HepG2 (cell line): ENCODE measurements at regions not wholly inside any gene's neighbourhood (a gene's known extent, or its start where the extent isn't known, plus 50 kb on each side); places are given as distances from the start of the nearest gene placed in this dataset.

Experiments used
- ATAC-seq: fragments of 200-7000 bp; cut with Tn5 transposase; 3 replicates; pipeline ENCODE4 v1.9.1; 2020; ENCODE audit warnings: mild to moderate bottlenecking, moderate library complexity
- BruUV-seq: library from RNA; stranded (reverse); fragments of 400-500 nt; replicated peaks from 2 replicates; lab custom pipeline; 2021; lab: Mats Ljungman, UMichigan
- CTCF ChIA-PET: fragments of 300-600 bp; formaldehyde crosslinking; extraction: SDS; loops from one replicate; lab custom pipeline; 2021; ENCODE audit warnings: low total read pairs, inconsistent platforms, low intra/inter-chr PET ratio; lab: Yijun Ruan, JAX
- POLR2A ChIA-PET: fragments of 350-600 bp; sonication (Branson Sonifier 250); formaldehyde crosslinking; loops from one replicate; lab custom pipeline; 2020; ENCODE audit warnings: antibody characterized with exemption, inconsistent platforms; lab: Yijun Ruan, JAX
- DNase-seq: peaks from one replicate; pipeline ENCODE4 v3.0.0-alpha.2; 2015; ENCODE audit warnings: low spot score
- FAIRE-seq: peaks from 3 replicates; lab custom pipeline; 2011; peaks lifted over from hg19 to GRCh38; lab: Jason Lieb, UNC
- H2AFZ ChIP-seq: one replicate; pipeline ENCODE4 v1.6.1; 2011; ENCODE audit warnings: low read length, inconsistent platforms
- H3K27ac ChIP-seq: fragments of 300-600 bp; 3 replicates; pipeline ENCODE4 v1.8.0; 2011; ENCODE audit warnings: mixed run types, mild to moderate bottlenecking, mixed read lengths, low read length, inconsistent platforms; ENCODE audit not compliant: insufficient read depth; ENCODE audit errors: extremely low read length
- H3K27me3 ChIP-seq, 2 experiments: fragments of 200-600 bp in 1 of 2; 2 replicates in 1 of 2; 3 replicates in 1 of 2; pipeline versions ENCODE4 v1.6.0 to v1.8.0; 2011; ENCODE audit warnings: low read length in 2 of 2, mild to moderate bottlenecking in 2 of 2, moderate library complexity in 2 of 2, inconsistent platforms in 1 of 2; ENCODE audit not compliant: insufficient read depth in 2 of 2, control insufficient read depth in 1 of 2
- H3K36me3 ChIP-seq, 2 experiments: fragments of 200-600 bp in 1 of 2; replicated peaks in 1 of 2; 2 replicates in 1 of 2; 3 replicates in 1 of 2; pipeline versions ENCODE4 v1.5.1 to v1.8.0; 2011; ENCODE audit warnings: low read length in 2 of 2, inconsistent platforms in 1 of 2; ENCODE audit not compliant: insufficient read depth in 2 of 2, control insufficient read depth in 1 of 2
- H3K4me1 ChIP-seq: 2 replicates; pipeline ENCODE4 v1.5.1; 2012; ENCODE audit warnings: low read length, inconsistent platforms; ENCODE audit not compliant: insufficient read depth
- H3K4me2 ChIP-seq: 2 replicates; pipeline ENCODE4 v1.6.0; 2011; ENCODE audit warnings: low read depth, low read length, inconsistent platforms
- H3K4me3 ChIP-seq, 3 experiments: fragments of 200-600 bp in 1 of 3; sonication (generic), shearing (Covaris generic) in 1 of 3; replicated peaks in 1 of 3; 2 replicates each; pipeline ENCODE4 v1.5.1; 2011 to 2016; ENCODE audit warnings: low read length in 3 of 3, inconsistent platforms in 2 of 3, low read depth in 2 of 3, mild to moderate bottlenecking in 2 of 3, control low read depth in 1 of 3, mixed read lengths in 1 of 3; ENCODE audit not compliant: insufficient read depth in 1 of 3
- H3K79me2 ChIP-seq: one replicate; pipeline ENCODE4 v1.6.1; 2011; ENCODE audit warnings: low read length, inconsistent platforms; ENCODE audit not compliant: insufficient read depth
- H3K9ac ChIP-seq: 2 replicates; pipeline ENCODE4 v1.6.0; 2011; ENCODE audit warnings: mild to moderate bottlenecking, low read depth, low read length, inconsistent platforms; ENCODE audit not compliant: insufficient read depth
- H3K9me3 ChIP-seq: 2 replicates; pipeline ENCODE4 v1.5.1; 2012; ENCODE audit warnings: mild to moderate bottlenecking, low read length
- H4K20me1 ChIP-seq: 2 replicates; pipeline ENCODE4 v1.6.0; 2011; ENCODE audit warnings: inconsistent platforms, mild to moderate bottlenecking, low read length, moderate library complexity; ENCODE audit not compliant: insufficient read depth
- JUND ChIP-seq: sonication (generic); formaldehyde crosslinking; IDR thresholded peaks from 2 replicates; pipeline ENCODE4 v1.8.0; 2022; ENCODE audit warnings: mild to moderate bottlenecking, missing genetic modification reagents
- MEF2D ChIP-seq: sonication (generic); formaldehyde crosslinking; IDR thresholded peaks from 2 replicates; pipeline ENCODE4 v1.5.1; 2020; ENCODE audit warnings: mild to moderate bottlenecking, missing genetic modification reagents
- NRL ChIP-seq: sonication (generic); formaldehyde crosslinking; IDR thresholded peaks from 2 replicates; pipeline ENCODE4 v1.5.0; 2020; ENCODE audit warnings: missing genetic modification reagents, mild to moderate bottlenecking, moderate library complexity, borderline replicate concordance
- SMAD1 ChIP-seq: sonication (generic); formaldehyde crosslinking; IDR thresholded peaks from 2 replicates; pipeline ENCODE4 v1.4.0; 2020; ENCODE audit warnings: missing genetic modification reagents, low read depth, mild to moderate bottlenecking, borderline replicate concordance
- ZNF230 ChIP-seq: sonication (generic); formaldehyde crosslinking; IDR thresholded peaks from 2 replicates; pipeline ENCODE4 v1.4.0; 2020; ENCODE audit warnings: mild to moderate bottlenecking, missing genetic modification reagents
- ZNF24 ChIP-seq: fragments of 450-650 bp; IDR thresholded peaks from 2 replicates; pipeline ENCODE4 v1.6.1; 2017; ENCODE audit warnings: antibody characterized with exemption, mild to moderate bottlenecking
- ZNF772 ChIP-seq: sonication (generic); formaldehyde crosslinking; IDR thresholded peaks from 2 replicates; pipeline ENCODE4 v1.5.0; 2020; ENCODE audit warnings: mild to moderate bottlenecking, missing genetic modification reagents
- WGBS: methylation state at CpG from one replicate; pipeline ENCODE4 v1.1.6; 2017; ENCODE audit warnings: low lambda C conversion rate; 5-methylcytosine and 5-hydroxymethylcytosine counted together
- in situ Hi-C: cut with HindIII; loops from 2 replicates; pipeline ENCODE4 v1.10.0; 2017; ENCODE audit warnings: low pct_unique_long_range_greater_than_20kb; ENCODE audit not compliant: extremely low pct_ligation_motif_present
- intact Hi-C: fragments of 100-400 bp; cut with micrococcal nuclease; formaldehyde crosslinking; loops from one replicate; pipeline ENCODE4 v1.10.0; 2022; ENCODE audit not compliant: unreplicated experiment
- TF ChIP-seq, protein P1 (sequence below): sonication (generic); formaldehyde crosslinking; IDR thresholded peaks from 2 replicates; pipeline ENCODE4 v1.4.0; 2020; ENCODE audit warnings: mild to moderate bottlenecking, missing genetic modification reagents
- TF ChIP-seq, protein P2 (sequence below): sonication (generic); formaldehyde crosslinking; IDR thresholded peaks from 2 replicates; pipeline ENCODE4 v1.5.1; 2020; ENCODE audit warnings: missing genetic modification reagents, mild to moderate bottlenecking, borderline replicate concordance
- TF ChIP-seq, protein P3 (sequence below): sonication (generic); formaldehyde crosslinking; IDR thresholded peaks from 2 replicates; pipeline ENCODE4 v1.4.0; 2020; ENCODE audit warnings: mild to moderate bottlenecking, missing genetic modification reagents

DNA sequence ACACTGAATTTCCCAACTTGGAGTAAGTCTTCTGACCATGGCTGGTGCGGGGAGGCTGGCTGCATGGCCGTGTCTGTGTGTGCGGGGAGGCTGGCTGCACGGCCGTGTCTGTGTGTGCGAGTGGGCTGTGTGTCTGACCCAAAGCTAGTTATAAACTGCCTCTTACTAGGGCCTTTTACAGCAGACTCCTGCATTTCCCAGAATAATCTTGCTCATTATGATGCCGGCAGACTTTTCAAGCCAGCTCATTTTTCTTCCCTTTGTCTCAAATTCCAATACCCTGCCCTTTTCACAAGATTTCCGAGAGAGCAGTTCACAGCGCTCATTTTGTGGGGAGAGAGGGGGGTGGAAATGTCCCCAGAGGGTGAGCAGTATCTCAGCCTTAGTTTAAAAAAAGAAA lies 470.7 kb upstream of the BRINP1 start:
- Histone ChIP-seq H3K4me2 (no peak overlapping the region), H4K20me1 (no peaks in the 10 kb centered on the region), H3K4me3 (no peak overlapping the region), H2AFZ (no peak overlapping the region), H3K4me1 (no peaks in the 10 kb centered on the region), H3K79me2 (no peaks in the 10 kb centered on the region), H3K27me3 (no peaks in the 10 kb centered on the region), H3K9me3 (no peaks in the 10 kb centered on the region), H3K9ac (no peak overlapping the region), H3K27ac (no peak overlapping the region), H3K36me3 (no peaks in the 10 kb centered on the region)
- ATAC-seq (no peak), DNase-seq (no peak), FAIRE-seq (no peak)
- in situ Hi-C loops (no loop called here), intact Hi-C loops (no loop called here)
- WGBS: 16% methylated on average over 9 of the region's 9 CpGs
- TF ChIP-seq ZNF772 (CRISPR knock-in tag) (no peak), ZNF24 (no peak), NRL (CRISPR knock-in tag) (no peak), JUND (CRISPR knock-in tag) (no peak), ZNF230 (CRISPR knock-in tag) (no peak), SMAD1 (CRISPR knock-in tag) (no peak), MEF2D (CRISPR knock-in tag) (no peak)
- TF ChIP-seq, protein P1, sequence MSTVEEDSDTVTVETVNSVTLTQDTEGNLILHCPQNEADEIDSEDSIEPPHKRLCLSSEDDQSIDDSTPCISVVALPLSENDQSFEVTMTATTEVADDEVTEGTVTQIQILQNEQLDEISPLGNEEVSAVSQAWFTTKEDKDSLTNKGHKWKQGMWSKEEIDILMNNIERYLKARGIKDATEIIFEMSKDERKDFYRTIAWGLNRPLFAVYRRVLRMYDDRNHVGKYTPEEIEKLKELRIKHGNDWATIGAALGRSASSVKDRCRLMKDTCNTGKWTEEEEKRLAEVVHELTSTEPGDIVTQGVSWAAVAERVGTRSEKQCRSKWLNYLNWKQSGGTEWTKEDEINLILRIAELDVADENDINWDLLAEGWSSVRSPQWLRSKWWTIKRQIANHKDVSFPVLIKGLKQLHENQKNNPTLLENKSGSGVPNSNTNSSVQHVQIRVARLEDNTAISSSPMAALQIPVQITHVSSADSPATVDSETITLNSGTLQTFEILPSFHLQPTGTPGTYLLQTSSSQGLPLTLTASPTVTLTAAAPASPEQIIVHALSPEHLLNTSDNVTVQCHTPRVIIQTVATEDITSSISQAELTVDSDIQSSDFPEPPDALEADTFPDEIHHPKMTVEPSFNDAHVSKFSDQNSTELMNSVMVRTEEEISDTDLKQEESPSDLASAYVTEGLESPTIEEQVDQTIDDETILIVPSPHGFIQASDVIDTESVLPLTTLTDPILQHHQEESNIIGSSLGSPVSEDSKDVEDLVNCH (CRISPR knock-in tag): no peak
- TF ChIP-seq, protein P2, sequence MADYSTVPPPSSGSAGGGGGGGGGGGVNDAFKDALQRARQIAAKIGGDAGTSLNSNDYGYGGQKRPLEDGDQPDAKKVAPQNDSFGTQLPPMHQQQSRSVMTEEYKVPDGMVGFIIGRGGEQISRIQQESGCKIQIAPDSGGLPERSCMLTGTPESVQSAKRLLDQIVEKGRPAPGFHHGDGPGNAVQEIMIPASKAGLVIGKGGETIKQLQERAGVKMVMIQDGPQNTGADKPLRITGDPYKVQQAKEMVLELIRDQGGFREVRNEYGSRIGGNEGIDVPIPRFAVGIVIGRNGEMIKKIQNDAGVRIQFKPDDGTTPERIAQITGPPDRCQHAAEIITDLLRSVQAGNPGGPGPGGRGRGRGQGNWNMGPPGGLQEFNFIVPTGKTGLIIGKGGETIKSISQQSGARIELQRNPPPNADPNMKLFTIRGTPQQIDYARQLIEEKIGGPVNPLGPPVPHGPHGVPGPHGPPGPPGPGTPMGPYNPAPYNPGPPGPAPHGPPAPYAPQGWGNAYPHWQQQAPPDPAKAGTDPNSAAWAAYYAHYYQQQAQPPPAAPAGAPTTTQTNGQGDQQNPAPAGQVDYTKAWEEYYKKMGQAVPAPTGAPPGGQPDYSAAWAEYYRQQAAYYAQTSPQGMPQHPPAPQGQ (CRISPR knock-in tag): no peak
- TF ChIP-seq, protein P3, sequence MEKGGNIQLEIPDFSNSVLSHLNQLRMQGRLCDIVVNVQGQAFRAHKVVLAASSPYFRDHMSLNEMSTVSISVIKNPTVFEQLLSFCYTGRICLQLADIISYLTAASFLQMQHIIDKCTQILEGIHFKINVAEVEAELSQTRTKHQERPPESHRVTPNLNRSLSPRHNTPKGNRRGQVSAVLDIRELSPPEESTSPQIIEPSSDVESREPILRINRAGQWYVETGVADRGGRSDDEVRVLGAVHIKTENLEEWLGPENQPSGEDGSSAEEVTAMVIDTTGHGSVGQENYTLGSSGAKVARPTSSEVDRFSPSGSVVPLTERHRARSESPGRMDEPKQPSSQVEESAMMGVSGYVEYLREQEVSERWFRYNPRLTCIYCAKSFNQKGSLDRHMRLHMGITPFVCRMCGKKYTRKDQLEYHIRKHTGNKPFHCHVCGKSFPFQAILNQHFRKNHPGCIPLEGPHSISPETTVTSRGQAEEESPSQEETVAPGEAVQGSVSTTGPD (CRISPR knock-in tag): no peak
- BruUV-seq: no TSS peak
- ChIA-PET POLR2A (no interaction called here), CTCF (no interaction called here)
